Type B pancreatic cell (in vitro differentiated cells): ENCODE measurements at regions not wholly inside any gene's neighbourhood (a gene's known extent, or its start where the extent isn't known, plus 50 kb on each side); places are given as distances from the start of the nearest gene placed in this dataset.
A peak's percentile ranks its signal among the peaks of the same experiment; 100 is the strongest.

Source experiments
- DNase-seq: peaks from one replicate; pipeline ENCODE4 v3.0.0; 2021; ENCODE audit warnings: mixed read lengths; ENCODE audit not compliant: unreplicated experiment; ENCODE audit errors: extremely low spot score
- H3K27ac Mint-ChIP-seq: 2 replicates; pipeline ENCODE4 v1.8.0; 2021; ENCODE audit warnings: mild to moderate bottlenecking, mixed read lengths
- H3K27me3 Mint-ChIP-seq: 2 replicates; pipeline ENCODE4 v1.8.0; 2021; ENCODE audit warnings: mixed read lengths
- H3K36me3 Mint-ChIP-seq: 2 replicates; pipeline ENCODE4 v1.8.0; 2021; ENCODE audit warnings: mixed read lengths
- H3K4me1 Mint-ChIP-seq: one replicate; pipeline ENCODE4 v1.8.0; 2021; ENCODE audit warnings: mixed read lengths; ENCODE audit not compliant: unreplicated experiment
- H3K4me3 Mint-ChIP-seq: 2 replicates; pipeline ENCODE4 v1.8.0; 2021; ENCODE audit warnings: mild to moderate bottlenecking, mixed read lengths
- H3K9me3 Mint-ChIP-seq: 2 replicates; pipeline ENCODE4 v1.8.0; 2021; ENCODE audit warnings: mixed read lengths
- TF ChIP-seq, protein P1 (sequence below): fragments of 200-600 bp; sonication (generic); conservative IDR thresholded peaks from 2 replicates; pipeline ENCODE4 v1.5.0; 2021; ENCODE audit warnings: antibody characterized with exemption, mild to moderate bottlenecking

DNA sequence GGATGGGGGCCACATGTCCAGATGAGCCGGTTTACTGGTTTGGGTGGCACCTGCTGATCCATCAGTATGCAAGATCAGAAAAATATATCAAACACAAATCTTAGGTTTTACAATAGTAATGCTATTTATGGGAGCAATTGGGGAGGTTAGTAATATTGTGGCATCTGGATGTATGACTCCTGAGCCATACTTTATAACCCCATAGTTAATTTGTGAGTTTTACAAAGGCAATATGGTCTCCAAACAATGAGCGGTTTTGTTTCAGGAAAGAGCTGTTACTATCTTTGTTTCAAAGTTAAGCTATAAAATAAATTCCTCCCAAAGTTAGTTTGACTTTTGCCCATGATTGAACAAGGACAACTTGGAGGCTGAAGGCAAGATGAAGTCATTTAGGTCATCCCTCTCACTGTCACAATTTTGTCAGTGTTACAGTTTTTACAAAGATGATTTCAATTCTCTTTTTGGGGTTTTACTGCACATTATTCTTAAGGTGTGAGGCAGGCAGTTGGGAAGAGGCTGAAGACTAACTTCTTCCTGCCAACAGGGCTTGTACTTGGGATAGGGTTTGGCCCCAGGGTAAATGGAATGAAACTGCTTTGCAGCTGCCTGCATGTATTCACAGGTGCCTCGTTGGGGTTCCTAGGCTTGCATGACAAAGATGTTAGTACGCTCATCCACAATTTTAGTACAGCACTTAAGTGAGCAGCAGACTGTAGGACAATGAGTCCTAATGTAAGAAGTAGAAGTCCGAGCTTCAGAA lies 296.6 kb upstream of the NDN start:
- Mint-ChIP-seq H3K27me3 (no peaks in the 10 kb centered on the region), H3K27ac (no peak overlapping the region), H3K9me3 (peaks cover 9% of the 10 kb centered on the region), H3K36me3 (no peaks in the 10 kb centered on the region), H3K4me3 (no peak overlapping the region), H3K4me1 (no peaks in the 10 kb centered on the region)
- TF ChIP-seq, protein P1, sequence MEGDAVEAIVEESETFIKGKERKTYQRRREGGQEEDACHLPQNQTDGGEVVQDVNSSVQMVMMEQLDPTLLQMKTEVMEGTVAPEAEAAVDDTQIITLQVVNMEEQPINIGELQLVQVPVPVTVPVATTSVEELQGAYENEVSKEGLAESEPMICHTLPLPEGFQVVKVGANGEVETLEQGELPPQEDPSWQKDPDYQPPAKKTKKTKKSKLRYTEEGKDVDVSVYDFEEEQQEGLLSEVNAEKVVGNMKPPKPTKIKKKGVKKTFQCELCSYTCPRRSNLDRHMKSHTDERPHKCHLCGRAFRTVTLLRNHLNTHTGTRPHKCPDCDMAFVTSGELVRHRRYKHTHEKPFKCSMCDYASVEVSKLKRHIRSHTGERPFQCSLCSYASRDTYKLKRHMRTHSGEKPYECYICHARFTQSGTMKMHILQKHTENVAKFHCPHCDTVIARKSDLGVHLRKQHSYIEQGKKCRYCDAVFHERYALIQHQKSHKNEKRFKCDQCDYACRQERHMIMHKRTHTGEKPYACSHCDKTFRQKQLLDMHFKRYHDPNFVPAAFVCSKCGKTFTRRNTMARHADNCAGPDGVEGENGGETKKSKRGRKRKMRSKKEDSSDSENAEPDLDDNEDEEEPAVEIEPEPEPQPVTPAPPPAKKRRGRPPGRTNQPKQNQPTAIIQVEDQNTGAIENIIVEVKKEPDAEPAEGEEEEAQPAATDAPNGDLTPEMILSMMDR: no peak
- DNase-seq: no peak

DNA sequence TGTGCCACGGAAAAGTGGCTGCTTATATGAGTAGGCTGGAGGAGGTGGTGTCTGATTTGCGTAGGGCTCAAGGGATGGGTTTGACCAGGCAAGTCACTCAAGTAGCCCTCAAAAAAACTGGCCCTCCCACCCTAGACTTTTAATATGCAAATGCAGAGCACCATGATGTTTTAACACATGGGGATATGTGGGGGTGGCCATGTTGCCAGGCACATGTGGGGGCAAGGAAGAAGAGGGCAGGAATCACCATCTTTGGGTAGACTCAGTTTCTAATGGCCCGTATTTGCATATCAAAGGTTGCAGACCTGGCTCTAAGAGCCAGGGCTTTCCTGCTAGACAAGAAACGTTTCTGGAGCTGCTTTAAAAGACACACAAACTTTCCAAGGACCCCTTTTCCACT lies 307.2 kb upstream of the NDN start:
- Mint-ChIP-seq H3K9me3 (peaks cover 18% of the 10 kb centered on the region), H3K27ac (no peak overlapping the region), H3K4me1 (no peaks in the 10 kb centered on the region), H3K4me3 (no peak overlapping the region), H3K36me3 (no peaks in the 10 kb centered on the region), H3K27me3 (no peaks in the 10 kb centered on the region)
- no peak for DNase-seq
- TF ChIP-seq, protein P1: no peak

- Mint-ChIP-seq H3K27ac (no peak overlapping the region), H3K27me3 (no peaks in the 10 kb centered on the region), H3K4me3 (no peak overlapping the region), H3K9me3 (peaks cover 15% of the 10 kb centered on the region), H3K4me1 (no peaks in the 10 kb centered on the region), H3K36me3 (no peaks in the 10 kb centered on the region)
- DNase-seq: no peak
- TF ChIP-seq, protein P1: no peak
Measured at GRCh38 chr15:23998056-23998455, 311.0 kb upstream of the NDN start.

DNA sequence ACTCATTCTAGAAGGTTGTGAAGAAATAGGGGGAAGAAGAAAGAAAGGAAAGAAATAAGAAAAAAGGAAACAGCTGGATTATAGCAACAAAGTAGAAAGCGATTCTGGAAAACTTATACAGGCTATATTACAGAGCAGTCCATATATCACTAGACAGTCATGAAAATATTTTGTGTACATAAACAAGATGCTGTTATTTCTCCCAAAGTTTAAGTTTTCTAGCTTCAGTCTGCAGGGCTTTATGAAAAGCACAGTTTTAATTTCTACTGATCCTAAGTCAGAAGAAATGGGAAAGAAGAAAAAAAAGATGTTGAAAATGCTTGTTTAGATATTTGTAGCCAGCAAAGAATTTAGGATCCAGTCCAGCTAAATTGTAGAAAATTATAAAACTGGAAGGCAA lies 321.4 kb upstream of the NDN start:
- H3K27ac Mint-ChIP-seq: no peak overlapping the region
- TF ChIP-seq, protein P1: no peak
- H3K36me3 Mint-ChIP-seq: no peaks in the 10 kb centered on the region
- no peak overlapping the region for H3K4me3 Mint-ChIP-seq
- H3K9me3 Mint-ChIP-seq: no peaks in the 10 kb centered on the region
- no peaks in the 10 kb centered on the region for H3K27me3 Mint-ChIP-seq
- no peaks in the 10 kb centered on the region for H3K4me1 Mint-ChIP-seq
- no peak for DNase-seq

DNA sequence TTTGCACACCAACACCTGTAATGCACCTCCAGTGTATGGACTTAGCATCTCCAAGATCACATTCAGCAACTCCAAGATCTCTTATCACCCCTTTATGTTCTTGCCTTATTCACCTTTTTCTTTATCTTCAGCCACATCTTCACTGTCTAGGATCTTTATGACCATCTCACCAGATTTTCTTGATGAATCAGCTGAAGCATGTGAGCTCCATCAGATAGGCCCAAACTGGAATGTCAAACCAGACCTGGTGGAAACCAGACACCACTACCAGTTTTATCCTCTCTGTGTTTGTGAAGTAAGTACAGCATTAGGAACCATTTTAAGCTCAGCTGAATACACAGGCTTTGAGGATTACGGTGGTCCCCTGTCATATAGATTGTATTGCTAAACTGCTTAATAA lies 330.4 kb upstream of the NDN start:
- Mint-ChIP-seq H3K36me3 (no peaks in the 10 kb centered on the region), H3K4me3 (no peak overlapping the region), H3K4me1 (no peaks in the 10 kb centered on the region), H3K27me3 (no peaks in the 10 kb centered on the region), H3K9me3 (no peaks in the 10 kb centered on the region), H3K27ac (no peak overlapping the region)
- DNase-seq: no peak
- TF ChIP-seq, protein P1: no peak

DNA sequence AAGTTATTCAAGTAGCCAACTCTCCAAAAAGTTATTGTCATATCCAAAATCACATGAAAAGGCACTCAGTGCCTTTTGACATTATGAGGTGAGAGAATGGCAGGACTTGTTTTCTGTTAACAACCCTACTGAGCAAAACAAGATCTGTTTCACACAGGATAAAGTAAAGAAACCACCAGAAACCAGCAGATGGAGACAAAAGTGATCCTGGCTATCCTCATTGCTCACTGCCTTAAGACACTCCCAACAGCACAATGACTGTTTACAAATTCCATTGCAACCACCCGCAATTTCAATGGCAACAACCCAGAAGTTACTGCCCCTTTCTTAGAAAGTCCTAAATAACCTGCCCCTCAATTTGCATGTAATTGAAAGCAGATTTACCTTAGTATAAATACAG lies 352.6 kb upstream of the NDN start:
- Mint-ChIP-seq H3K4me3 (no peak overlapping the region), H3K36me3 (no peaks in the 10 kb centered on the region), H3K9me3 (peaks cover 5% of the 10 kb centered on the region), H3K27me3 (no peaks in the 10 kb centered on the region), H3K4me1 (no peaks in the 10 kb centered on the region), H3K27ac (no peak overlapping the region)
- no peak for DNase-seq
- TF ChIP-seq, protein P1: peak; percentile 18
